HG02938 (cell line): ENCODE measurements at regions not wholly inside any gene's neighbourhood (a gene's known extent, or its start where the extent isn't known, plus 50 kb on each side); places are given as distances from the start of the nearest gene placed in this dataset.

Source experiments
- ATAC-seq: cut with Tn5 transposase; IDR thresholded peaks from one replicate; pipeline ENCODE4 v1.9.1; 2021; ENCODE audit warnings: mild to moderate bottlenecking, moderate library complexity; ENCODE audit not compliant: unreplicated experiment

GRCh38 chr2:217691920-217692666 is 310.7 kb downstream of the TNS1 start:
- ATAC-seq, result no peak

- no peak for ATAC-seq
Measured at GRCh38 chr2:217691516-217691915, 311.3 kb downstream of the TNS1 start.

- no peak for ATAC-seq
Measured at GRCh38 chr2:217689053-217689452, 313.7 kb downstream of the TNS1 start.

GRCh38 chr2:217688494-217688893 is 314.3 kb downstream of the TNS1 start:
- no peak for ATAC-seq

- ATAC-seq, result no peak
Measured at GRCh38 chr2:217687771-217688170, 315.0 kb downstream of the TNS1 start.

- ATAC-seq, result no peak
Measured at GRCh38 chr2:217685255-217685605, 317.6 kb downstream of the TNS1 start.

- ATAC-seq, result no peak
Measured at GRCh38 chr2:217684431-217685254, 318.2 kb downstream of the TNS1 start.

- no peak for ATAC-seq
Measured at GRCh38 chr2:217683106-217683870, 319.5 kb downstream of the TNS1 start.

- no peak for ATAC-seq
Measured at GRCh38 chr2:217681791-217682190, 321.0 kb downstream of the TNS1 start.

- no peak for ATAC-seq
Measured at GRCh38 chr2:217680381-217680780, 322.4 kb downstream of the TNS1 start.

- no peak for ATAC-seq
Measured at GRCh38 chr2:217673627-217674026, 329.2 kb downstream of the TNS1 start.

GRCh38 chr2:217672472-217672871 is 330.3 kb downstream of the TNS1 start:
- no peak for ATAC-seq

- no peak for ATAC-seq
Measured at GRCh38 chr2:217671871-217672270, 330.9 kb downstream of the TNS1 start.

- ATAC-seq, result no peak
Measured at GRCh38 chr2:217671075-217671474, 331.7 kb downstream of the TNS1 start.

GRCh38 chr2:217669831-217670230 is 333.0 kb downstream of the TNS1 start:
- no peak for ATAC-seq

- no peak for ATAC-seq
Measured at GRCh38 chr2:217667512-217667911, 335.3 kb downstream of the TNS1 start.

- ATAC-seq, result no peak
Measured at GRCh38 chr2:217667035-217667434, 335.8 kb downstream of the TNS1 start.

- no peak for ATAC-seq
Measured at GRCh38 chr2:217666338-217666737, 336.5 kb downstream of the TNS1 start.

GRCh38 chr2:217664761-217665160 is 338.0 kb downstream of the TNS1 start:
- no peak for ATAC-seq

GRCh38 chr2:217662984-217663602 is 339.7 kb downstream of the TNS1 start:
- no peak for ATAC-seq

- no peak for ATAC-seq
Measured at GRCh38 chr2:217661378-217661777, 341.4 kb downstream of the TNS1 start.
